Upper lobe of right lung (tissue), 1 donor: ENCODE measurements at regions not wholly inside any gene's neighbourhood (a gene's known extent, or its start where the extent isn't known, plus 50 kb on each side); places are given as distances from the start of the nearest gene placed in this dataset.

Experiments
- ATAC-seq: fragments of 200-7000 bp; cut with Tn5 transposase; one replicate; pipeline ENCODE4 v1.9.1; 2020; ENCODE audit warnings: mild to moderate bottlenecking, moderate library complexity
- DNase-seq: peaks from one replicate; pipeline ENCODE4 v3.0.0-alpha.2; 2020
- H3K27ac ChIP-seq: fragments of 200-600 bp; one replicate; pipeline ENCODE4 v1.8.0; 2022
- H3K27me3 ChIP-seq: fragments of 200-600 bp; one replicate; pipeline ENCODE4 v1.8.0; 2022; ENCODE audit warnings: mild to moderate bottlenecking
- H3K36me3 ChIP-seq: fragments of 200-600 bp; one replicate; pipeline ENCODE4 v1.8.0; 2022
- H3K4me1 ChIP-seq: fragments of 200-600 bp; one replicate; pipeline ENCODE4 v1.8.0; 2022
- H3K4me3 ChIP-seq: fragments of 200-600 bp; one replicate; pipeline ENCODE4 v1.8.0; 2022; ENCODE audit warnings: mild to moderate bottlenecking
- H3K9me3 ChIP-seq: fragments of 200-600 bp; one replicate; pipeline ENCODE4 v1.8.0; 2022
- intact Hi-C: fragments of 100-400 bp; cut with DNase I; formaldehyde crosslinking; loops from one replicate; pipeline ENCODE4 v1.11.0; 2022
- TF ChIP-seq, protein P1 (sequence below): fragments of 200-600 bp; IDR thresholded peaks from one replicate; pipeline ENCODE4 v1.8.0; 2022; ENCODE audit warnings: antibody characterized with exemption
- donor health status: DM: no; HTN: yes; CAD: no; lungs with severe emphysema.

GRCh38 chr5:29924107-29924506 lies 1269.4 kb upstream of the CDH6 start:
- Histone ChIP-seq H3K4me1 (no peaks in the 10 kb centered on the region), H3K9me3 (no peaks in the 10 kb centered on the region), H3K27ac (no peak overlapping the region), H3K4me3 (no peak overlapping the region), H3K36me3 (no peaks in the 10 kb centered on the region), H3K27me3 (no peaks in the 10 kb centered on the region)
- intact Hi-C loops: no loop called here
- DNase-seq: no peak
- TF ChIP-seq, protein P1, sequence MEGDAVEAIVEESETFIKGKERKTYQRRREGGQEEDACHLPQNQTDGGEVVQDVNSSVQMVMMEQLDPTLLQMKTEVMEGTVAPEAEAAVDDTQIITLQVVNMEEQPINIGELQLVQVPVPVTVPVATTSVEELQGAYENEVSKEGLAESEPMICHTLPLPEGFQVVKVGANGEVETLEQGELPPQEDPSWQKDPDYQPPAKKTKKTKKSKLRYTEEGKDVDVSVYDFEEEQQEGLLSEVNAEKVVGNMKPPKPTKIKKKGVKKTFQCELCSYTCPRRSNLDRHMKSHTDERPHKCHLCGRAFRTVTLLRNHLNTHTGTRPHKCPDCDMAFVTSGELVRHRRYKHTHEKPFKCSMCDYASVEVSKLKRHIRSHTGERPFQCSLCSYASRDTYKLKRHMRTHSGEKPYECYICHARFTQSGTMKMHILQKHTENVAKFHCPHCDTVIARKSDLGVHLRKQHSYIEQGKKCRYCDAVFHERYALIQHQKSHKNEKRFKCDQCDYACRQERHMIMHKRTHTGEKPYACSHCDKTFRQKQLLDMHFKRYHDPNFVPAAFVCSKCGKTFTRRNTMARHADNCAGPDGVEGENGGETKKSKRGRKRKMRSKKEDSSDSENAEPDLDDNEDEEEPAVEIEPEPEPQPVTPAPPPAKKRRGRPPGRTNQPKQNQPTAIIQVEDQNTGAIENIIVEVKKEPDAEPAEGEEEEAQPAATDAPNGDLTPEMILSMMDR: no peak
- no peak for ATAC-seq

GRCh38 chr5:29905626-29906353 lies 1287.7 kb upstream of the CDH6 start:
- H3K4me1 ChIP-seq: no peaks in the 10 kb centered on the region
- no peak for ATAC-seq
- intact Hi-C loops: no loop called here
- H3K27me3 ChIP-seq: no peaks in the 10 kb centered on the region
- TF ChIP-seq, protein P1: no peak
- no peaks in the 10 kb centered on the region for H3K9me3 ChIP-seq
- H3K36me3 ChIP-seq: no peaks in the 10 kb centered on the region
- DNase-seq: no peak
- no peak overlapping the region for H3K27ac ChIP-seq
- H3K4me3 ChIP-seq: no peak overlapping the region

GRCh38 chr5:29902859-29903258 lies 1290.6 kb upstream of the CDH6 start:
- DNase-seq (no peak), ATAC-seq (no peak)
- Histone ChIP-seq H3K27me3 (no peaks in the 10 kb centered on the region), H3K9me3 (no peaks in the 10 kb centered on the region), H3K4me1 (no peaks in the 10 kb centered on the region), H3K27ac (no peak overlapping the region), H3K4me3 (no peak overlapping the region), H3K36me3 (no peaks in the 10 kb centered on the region)
- TF ChIP-seq, protein P1: no peak
- intact Hi-C loops: no loop called here

GRCh38 chr5:29899583-29899982 lies 1293.9 kb upstream of the CDH6 start:
- H3K4me3 ChIP-seq: no peak overlapping the region
- H3K9me3 ChIP-seq: no peaks in the 10 kb centered on the region
- H3K4me1 ChIP-seq: no peaks in the 10 kb centered on the region
- H3K27ac ChIP-seq: no peak overlapping the region
- H3K27me3 ChIP-seq: no peaks in the 10 kb centered on the region
- ATAC-seq: no peak
- intact Hi-C loops: no loop called here
- H3K36me3 ChIP-seq: no peaks in the 10 kb centered on the region
- TF ChIP-seq, protein P1: no peak
- no peak for DNase-seq

- no peaks in the 10 kb centered on the region for H3K27me3 ChIP-seq
- no peak overlapping the region for H3K4me3 ChIP-seq
- DNase-seq: no peak
- H3K4me1 ChIP-seq: no peaks in the 10 kb centered on the region
- TF ChIP-seq, protein P1: no peak
- no peak for ATAC-seq
- no peak overlapping the region for H3K27ac ChIP-seq
- intact Hi-C loops: no loop called here
- H3K9me3 ChIP-seq: no peaks in the 10 kb centered on the region
- no peaks in the 10 kb centered on the region for H3K36me3 ChIP-seq
These were observed 1295.6 kb upstream of the CDH6 start for GRCh38 chr5:29897916-29898315.

- Histone ChIP-seq H3K27me3 (no peaks in the 10 kb centered on the region), H3K36me3 (no peaks in the 10 kb centered on the region), H3K4me1 (no peaks in the 10 kb centered on the region), H3K9me3 (no peaks in the 10 kb centered on the region), H3K4me3 (no peak overlapping the region), H3K27ac (no peak overlapping the region)
- TF ChIP-seq, protein P1: no peak
- intact Hi-C loops: no loop called here
- ATAC-seq: no peak
- DNase-seq: no peak
These were observed 1296.8 kb upstream of the CDH6 start for GRCh38 chr5:29896646-29897045.
